ENCODE measurements at regions not wholly inside any gene's neighbourhood (a gene's known extent, or its start where the extent isn't known, plus 50 kb on each side); places are given as distances from the start of the nearest gene placed in this dataset.
"Not testable (repeated sequence)": the region's sequence is repeated elsewhere in the genome, so short reads cannot be mapped to it uniquely, and the experiment has no call there.

GRCh38 chr10:6926971-6927370 lies 346.9 kb upstream of the PRKCQ start:
- no peak for TF ChIP-seq CTCF (IDR thresholded peaks at IDR 0.05)
- TF ChIP-seq ZFX (IDR thresholded peaks at IDR 0.05; ENCODE audit: borderline replicate concordance): no peak
- no peak overlapping the region for H3K27ac ChIP-seq

- H3K27ac ChIP-seq: no peak overlapping the region
- TF ChIP-seq ZFX (IDR thresholded peaks at IDR 0.05; ENCODE audit: borderline replicate concordance): no peak
- TF ChIP-seq CTCF (IDR thresholded peaks at IDR 0.05): no peak
Observed at GRCh38 chr10:6925146-6925545, 345.1 kb upstream of the PRKCQ start.

- H3K27ac ChIP-seq: no peak overlapping the region
- TF ChIP-seq CTCF (IDR thresholded peaks at IDR 0.05) (no peak), ZFX (IDR thresholded peaks at IDR 0.05; ENCODE audit: borderline replicate concordance) (no peak)
Observed at GRCh38 chr10:6924166-6924565, 344.1 kb upstream of the PRKCQ start.

- not testable (repeated sequence) for H3K27ac ChIP-seq
Observed at GRCh38 chr10:6921026-6921425, 340.9 kb upstream of the PRKCQ start.

GRCh38 chr10:6920072-6921019 lies 340.3 kb upstream of the PRKCQ start:
- TF ChIP-seq CTCF (IDR thresholded peaks at IDR 0.05) (peak; percentile 84), ZFX (IDR thresholded peaks at IDR 0.05; ENCODE audit: borderline replicate concordance) (no peak)

GRCh38 chr10:6919077-6919476 lies 339.0 kb upstream of the PRKCQ start:
- H3K27ac ChIP-seq: no peak overlapping the region
- TF ChIP-seq ZFX (IDR thresholded peaks at IDR 0.05; ENCODE audit: borderline replicate concordance) (no peak), CTCF (IDR thresholded peaks at IDR 0.05) (no peak)

More at GRCh38 chr10:6920072-6921019, 340.3 kb upstream of the PRKCQ start:
- no peak overlapping the region for H3K27ac ChIP-seq

GRCh38 chr10:6918305-6918704 lies 338.2 kb upstream of the PRKCQ start:
- H3K27ac ChIP-seq: no peak overlapping the region
- TF ChIP-seq CTCF (IDR thresholded peaks at IDR 0.05): peak; percentile 81
- TF ChIP-seq ZFX (IDR thresholded peaks at IDR 0.05; ENCODE audit: borderline replicate concordance): no peak
